HG03520 (cell line): ENCODE measurements at regions not wholly inside any gene's neighbourhood (a gene's known extent, or its start where the extent isn't known, plus 50 kb on each side); places are given as distances from the start of the nearest gene placed in this dataset.

ENCODE experiments used
- ATAC-seq: cut with Tn5 transposase; IDR thresholded peaks from one replicate; pipeline ENCODE4 v1.9.1; 2021; ENCODE audit warnings: mild to moderate bottlenecking, moderate library complexity; ENCODE audit not compliant: unreplicated experiment

DNA sequence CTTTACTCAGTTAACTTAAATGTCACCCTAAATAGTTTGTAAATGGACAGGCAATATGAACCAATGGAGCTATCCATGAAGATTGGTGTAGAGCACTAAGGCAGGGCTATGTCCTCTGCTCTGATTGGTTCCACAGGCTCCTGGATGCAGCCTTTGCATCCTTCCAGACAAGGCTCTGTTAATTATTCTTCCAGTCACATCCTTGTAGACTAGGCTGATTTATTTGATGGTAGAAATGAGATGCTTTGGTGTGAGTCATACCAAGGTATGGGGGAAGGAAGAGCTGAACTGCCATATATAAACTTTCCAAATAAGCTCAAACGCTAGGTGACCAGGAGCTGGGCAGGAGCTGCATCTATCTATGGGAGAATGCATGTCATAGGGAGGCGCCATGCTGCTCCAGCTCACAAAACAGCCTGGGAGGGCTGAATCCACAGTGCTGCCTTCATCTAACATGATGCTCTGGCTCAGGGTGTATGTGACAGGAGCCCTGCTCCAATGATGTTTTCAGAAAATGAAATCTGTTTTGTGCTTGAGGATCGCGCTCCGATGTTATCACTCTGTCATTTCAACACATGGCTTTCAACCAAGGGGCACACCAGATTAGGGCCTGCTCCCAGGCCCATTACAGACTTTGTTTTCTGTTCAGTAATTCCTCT, 818.0 kb upstream of the ZNF608 start:
- no peak for ATAC-seq

DNA sequence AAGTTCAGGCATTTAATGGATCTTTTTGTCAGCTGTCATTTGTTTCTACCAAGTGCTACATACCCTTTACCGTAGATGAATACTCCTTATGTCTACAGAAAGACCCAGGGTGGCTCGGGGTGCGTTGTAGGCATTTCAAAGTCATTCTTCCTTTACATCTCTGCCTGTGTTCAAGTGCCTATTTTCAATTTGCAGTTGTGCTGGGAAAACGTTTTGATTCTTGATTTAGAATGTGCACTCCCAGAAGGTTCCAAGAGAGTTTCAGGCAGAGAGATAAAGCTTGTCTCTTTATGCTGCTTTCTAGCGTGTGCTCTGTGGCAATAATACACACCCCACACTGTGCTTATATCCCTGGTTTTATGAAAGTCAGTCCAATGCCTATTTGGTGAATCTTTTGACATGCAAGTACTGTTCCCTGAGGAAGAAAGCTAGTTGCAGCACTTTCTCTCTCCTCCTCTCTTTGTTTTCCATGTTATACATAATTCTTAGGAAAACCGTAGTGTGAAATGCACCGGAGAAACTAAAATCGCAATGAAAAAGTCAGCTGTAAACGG, 828.1 kb upstream of the ZNF608 start:
- no peak for ATAC-seq

GRCh38 chr5:125575171-125575890, 828.9 kb upstream of the ZNF608 start:
- ATAC-seq = no peak

GRCh38 chr5:125575891-125576505, 829.6 kb upstream of the ZNF608 start:
- no peak for ATAC-seq

DNA sequence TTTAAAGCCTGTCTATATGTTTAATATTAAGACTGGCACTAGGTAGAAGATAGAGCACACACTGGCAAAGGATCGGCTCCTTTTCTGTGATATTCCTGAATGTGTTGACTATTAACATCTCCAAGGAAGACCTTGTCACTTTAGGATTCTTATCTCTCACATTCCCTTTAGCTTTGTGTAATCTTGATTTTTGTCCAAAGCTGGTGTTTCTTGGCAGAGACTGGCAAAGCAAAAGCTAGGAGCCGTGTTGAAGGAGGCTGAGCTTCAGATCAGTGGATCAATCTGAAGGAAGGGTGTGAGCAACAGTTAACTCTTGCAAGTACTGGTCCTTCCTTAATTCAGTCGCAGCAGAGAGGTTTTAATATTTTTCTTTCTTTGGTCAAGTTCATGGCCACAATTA, 830.4 kb upstream of the ZNF608 start:
- ATAC-seq = no peak

DNA sequence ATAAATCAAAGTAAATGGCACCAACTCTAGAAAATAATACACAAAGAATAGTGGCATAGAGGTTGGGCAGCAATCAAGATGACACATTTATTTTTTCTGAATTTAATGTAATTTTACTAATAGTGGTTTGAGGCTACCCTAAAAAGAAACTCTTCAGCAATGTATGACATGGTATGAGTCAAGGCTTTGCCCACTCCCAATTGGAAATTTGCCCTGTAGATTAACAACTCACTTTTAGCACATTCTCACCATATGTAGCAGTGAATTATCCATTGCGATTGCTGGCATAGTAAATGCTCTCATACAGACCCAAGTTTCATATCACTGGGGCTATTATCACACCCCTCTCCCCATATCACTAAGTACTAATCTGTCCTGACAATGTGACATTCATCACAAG, 832.1 kb upstream of the ZNF608 start:
- no peak for ATAC-seq

GRCh38 chr5:125579182-125579581, 832.7 kb upstream of the ZNF608 start:
- no peak for ATAC-seq

DNA sequence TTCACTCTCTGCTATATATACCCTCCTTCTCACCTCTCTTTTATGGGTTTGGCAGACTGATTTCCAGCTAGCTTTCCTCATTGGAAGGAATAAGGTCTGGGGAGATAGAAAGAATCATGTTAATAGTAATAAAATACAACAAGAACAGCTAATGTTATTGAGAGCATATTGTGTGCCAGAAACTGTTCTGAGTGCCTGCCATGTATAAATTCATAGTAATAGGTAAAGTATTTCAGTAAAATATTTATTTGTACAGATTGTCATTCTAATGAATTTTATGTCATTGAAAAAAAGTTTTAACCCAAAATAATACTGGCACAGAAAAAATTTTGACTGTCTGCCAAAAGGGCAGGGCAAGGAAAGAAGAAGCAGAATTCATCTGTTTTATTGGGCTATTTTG, 834.9 kb upstream of the ZNF608 start:
- no peak for ATAC-seq

DNA sequence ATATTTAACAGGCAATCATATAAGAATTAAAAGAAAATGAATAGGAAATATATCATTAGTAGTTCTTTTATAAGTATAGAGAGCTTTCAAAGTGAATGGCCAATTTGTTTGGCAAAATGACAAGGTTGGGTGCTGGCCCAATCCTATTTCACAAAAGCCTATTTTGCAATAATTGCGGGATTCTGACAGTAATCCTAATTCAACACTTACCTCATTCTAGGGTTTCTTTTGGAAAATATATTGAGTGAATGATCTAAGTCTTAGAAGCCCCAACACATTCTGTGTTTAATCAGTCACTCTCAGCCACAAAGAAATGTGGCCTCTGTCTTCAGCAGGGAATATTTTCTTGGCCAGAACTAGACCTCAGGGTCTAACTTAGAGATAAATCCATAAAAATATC, 835.9 kb upstream of the ZNF608 start:
- ATAC-seq = no peak

DNA sequence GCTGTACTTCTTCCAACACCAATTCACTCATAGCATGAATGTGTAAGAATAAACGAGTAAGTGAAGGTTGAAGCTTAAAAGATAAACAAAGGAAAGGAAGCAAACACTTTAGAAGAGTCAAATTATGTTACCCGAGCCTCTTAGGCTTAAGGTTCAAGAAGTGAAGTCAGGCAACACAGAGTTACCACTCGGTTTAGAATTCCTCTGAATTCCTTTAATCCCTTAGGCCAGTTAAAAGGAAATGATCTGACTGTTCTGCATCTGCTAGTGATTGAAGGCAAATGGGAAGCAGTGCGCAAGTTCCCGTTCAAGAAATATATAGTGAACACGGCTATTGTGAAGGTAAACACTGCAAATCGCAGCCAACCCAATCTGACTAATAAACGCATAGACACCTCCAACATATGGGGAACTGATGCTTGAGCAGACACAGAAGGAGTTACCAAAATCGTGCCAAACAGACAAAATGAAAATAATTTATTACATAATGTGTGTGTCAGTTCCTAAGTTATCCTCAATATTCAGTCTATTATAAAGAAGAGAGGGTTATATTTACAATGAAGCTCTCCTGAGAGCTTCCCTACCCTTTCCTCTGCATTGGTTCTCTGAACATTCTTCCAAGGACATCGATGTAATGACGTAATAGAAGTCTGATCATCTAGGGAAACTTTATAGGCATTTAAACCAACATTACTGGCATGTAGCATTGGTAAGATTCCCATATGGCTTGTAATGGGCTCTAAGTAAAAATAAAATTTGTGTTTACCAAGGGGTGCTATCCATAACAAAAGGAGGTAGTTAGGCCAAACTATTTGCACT, 837.1 kb upstream of the ZNF608 start:
- ATAC-seq = no peak

- ATAC-seq = no peak
Measured at GRCh38 chr5:125584140-125584520, 837.7 kb upstream of the ZNF608 start.

DNA sequence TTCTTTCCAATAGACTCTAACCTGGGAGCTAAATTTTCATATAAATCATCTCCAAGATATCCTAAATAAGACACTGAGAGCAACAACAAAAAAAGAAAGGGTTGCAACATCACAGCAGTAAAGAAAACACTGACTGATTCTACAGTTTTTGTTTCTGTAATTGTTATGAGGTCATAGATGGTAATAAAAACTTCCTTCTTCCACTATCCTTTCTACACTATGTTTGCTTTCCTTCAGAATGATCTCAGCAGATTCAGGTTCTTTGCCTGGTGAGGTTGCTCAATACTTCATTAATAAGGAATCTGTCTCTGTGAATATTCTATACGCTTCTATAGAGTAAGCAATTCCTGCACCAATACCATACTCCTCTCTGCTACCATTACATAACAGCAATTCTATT, 835.6 kb upstream of the GRAMD2B start:
- no peak for ATAC-seq

DNA sequence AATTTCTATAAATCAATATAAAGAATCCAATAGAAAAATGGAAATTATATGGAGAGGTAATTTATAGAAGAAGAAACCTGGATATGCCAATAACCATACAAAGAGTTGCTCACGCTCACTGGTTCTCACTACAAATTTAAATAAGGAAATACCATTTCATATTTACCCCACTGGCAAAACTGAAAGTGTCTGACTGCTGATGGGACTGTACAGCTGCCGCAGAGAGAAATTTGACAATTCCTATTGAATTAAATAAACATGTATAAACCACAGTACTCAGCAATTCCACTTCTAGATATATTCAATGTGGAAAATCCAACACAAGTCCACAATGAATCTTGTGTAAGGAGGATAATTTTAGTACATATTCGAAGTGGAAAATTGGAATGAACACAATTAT, 830.4 kb upstream of the GRAMD2B start:
- ATAC-seq = no peak

DNA sequence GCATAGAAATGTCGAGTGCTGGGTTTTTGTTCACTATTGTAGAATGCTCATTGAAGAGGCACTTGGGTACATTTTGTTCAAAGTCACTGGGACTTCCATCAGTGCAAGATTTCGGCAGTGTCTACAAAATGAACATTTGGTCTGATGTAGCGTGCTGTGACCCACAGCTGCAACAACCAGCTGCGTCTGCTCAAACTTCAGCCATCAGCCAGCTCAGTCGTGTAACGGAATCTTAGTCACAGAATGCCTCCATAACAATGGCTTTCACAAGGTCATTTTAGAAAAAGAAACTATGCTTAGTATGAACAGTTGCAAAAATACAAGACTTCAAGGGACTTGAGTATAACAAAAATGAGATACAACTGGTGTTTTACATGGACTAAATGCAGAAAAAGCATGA, 828.1 kb upstream of the GRAMD2B start:
- no peak for ATAC-seq

- ATAC-seq = no peak
Measured at GRCh38 chr5:125595845-125596244, 827.4 kb upstream of the GRAMD2B start.

- no peak for ATAC-seq
Measured at GRCh38 chr5:125597338-125597737, 825.9 kb upstream of the GRAMD2B start.

DNA sequence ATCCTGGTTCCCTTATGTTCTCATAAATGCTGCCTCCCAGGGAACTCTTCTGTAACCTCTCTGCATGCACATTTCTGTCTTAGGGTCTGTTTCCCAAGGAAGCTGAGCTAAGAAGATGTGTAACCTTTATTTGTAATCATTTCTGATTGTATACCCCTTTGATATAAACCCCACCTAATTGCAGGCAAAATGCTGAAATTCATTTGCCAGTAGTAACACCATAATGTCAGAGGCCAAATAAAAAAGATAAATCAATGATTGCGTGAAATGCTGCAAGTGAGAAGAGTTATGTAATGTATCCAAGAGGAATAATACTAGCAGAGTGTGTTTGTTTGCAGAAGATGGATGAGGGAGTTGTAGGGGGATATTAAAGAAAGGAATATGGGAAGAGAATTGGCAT, 822.6 kb upstream of the GRAMD2B start:
- ATAC-seq = no peak

DNA sequence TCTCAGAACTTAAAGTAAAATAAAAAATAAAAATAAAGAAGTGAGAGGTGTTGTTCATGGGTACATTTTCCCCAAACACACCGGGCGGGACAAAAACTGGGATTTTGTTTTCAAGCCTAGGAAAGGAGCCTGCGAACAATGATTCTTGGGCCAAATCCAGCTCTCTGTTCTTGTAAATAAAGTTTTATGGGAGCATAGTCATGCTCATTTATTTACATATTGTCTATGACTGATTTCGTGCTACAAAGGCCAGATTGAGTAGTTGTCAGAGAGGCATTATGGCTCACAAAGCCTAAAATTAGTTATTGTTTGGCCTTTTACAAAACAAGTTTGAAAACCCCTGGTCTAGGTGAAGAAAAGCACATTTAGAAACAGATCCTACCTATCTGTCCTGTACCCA, 821.0 kb upstream of the GRAMD2B start:
- ATAC-seq = no peak

GRCh38 chr5:125603321-125603720, 819.9 kb upstream of the GRAMD2B start:
- ATAC-seq = no peak

DNA sequence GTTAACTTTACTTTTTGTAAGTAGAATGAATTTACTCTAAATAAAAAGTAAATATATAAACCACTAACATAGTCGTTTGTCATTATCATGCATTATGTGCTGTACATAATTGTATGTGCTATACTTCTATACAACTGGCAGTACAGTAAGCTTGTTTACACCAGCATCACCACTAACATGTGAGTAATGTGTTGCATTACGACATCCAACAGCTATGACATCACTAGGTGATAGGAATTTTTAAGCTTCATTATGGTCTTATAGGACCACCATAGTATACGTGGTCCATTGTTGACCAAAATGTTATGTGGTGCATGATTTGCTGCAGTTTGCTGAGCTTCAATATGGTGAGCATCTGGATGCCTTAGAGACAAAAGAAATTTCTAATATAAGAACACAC, 819.1 kb upstream of the GRAMD2B start:
- ATAC-seq = no peak

GRCh38 chr5:125607018-125607417, 816.2 kb upstream of the GRAMD2B start:
- ATAC-seq = no peak
